WTC11 (cell line): ENCODE measurements at regions not wholly inside any gene's neighbourhood (a gene's known extent, or its start where the extent isn't known, plus 50 kb on each side); places are given as distances from the start of the nearest gene placed in this dataset.

Experiments used
- ATAC-seq: fragments of 200-7000 bp; cut with Tn5 transposase; 2 replicates; pipeline ENCODE4 v1.10.0; 2021; ENCODE audit warnings: mild to moderate bottlenecking, moderate library complexity
- CTCF ChIA-PET: fragments of 300-600 bp; sonication (Branson Sonifier 250); formaldehyde crosslinking; loops from one replicate; lab custom pipeline; 2021; ENCODE audit warnings: antibody characterized with exemption; lab: Charles Lee
- POLR2A ChIA-PET: fragments of 350-600 bp; sonication (Branson Sonifier 250); formaldehyde crosslinking; loops from one replicate; lab custom pipeline; 2021; ENCODE audit warnings: antibody characterized with exemption; lab: Charles Lee
- DNase-seq: peaks from one replicate; pipeline ENCODE4 v3.0.0; 2021; ENCODE audit warnings: low spot score
- H3K27ac Mint-ChIP-seq: 2 replicates; pipeline ENCODE4 v1.8.0; 2021; ENCODE audit warnings: mixed read lengths
- H3K27me3 Mint-ChIP-seq: 2 replicates; pipeline ENCODE4 v1.8.0; 2021; ENCODE audit warnings: low read depth, mild to moderate bottlenecking, moderate library complexity, mixed read lengths
- H3K36me3 Mint-ChIP-seq: 2 replicates; pipeline ENCODE4 v1.8.0; 2021; ENCODE audit warnings: mixed read lengths
- H3K4me1 Mint-ChIP-seq: 2 replicates; pipeline ENCODE4 v1.8.0; 2022; ENCODE audit warnings: mixed read lengths
- H3K4me3 Mint-ChIP-seq: 2 replicates; pipeline ENCODE4 v1.8.0; 2021; ENCODE audit warnings: mild to moderate bottlenecking, moderate library complexity, mixed read lengths
- H3K9me3 Mint-ChIP-seq: 2 replicates; pipeline ENCODE4 v1.8.0; 2021; ENCODE audit warnings: mixed read lengths
- AFF4 ChIP-seq: sonication (generic); formaldehyde crosslinking; IDR thresholded peaks from 2 replicates; pipeline ENCODE4 v1.8.1; 2023; ENCODE audit warnings: mild to moderate bottlenecking, missing genetic modification reagents, borderline replicate concordance
- ATF2 ChIP-seq: sonication (generic); formaldehyde crosslinking; IDR thresholded peaks from 2 replicates; pipeline ENCODE4 v1.8.1; 2022; ENCODE audit warnings: low read depth, missing genetic modification reagents, borderline replicate concordance
- ERG ChIP-seq: fragments of 250-450 bp; sonication (Bioruptor Pico); IDR thresholded peaks from 2 replicates; pipeline ENCODE4 v1.8.0; 2021; ENCODE audit warnings: mild to moderate bottlenecking
- ESRRA ChIP-seq: sonication (generic); formaldehyde crosslinking; IDR thresholded peaks from 2 replicates; pipeline ENCODE4 v1.8.1; 2022; ENCODE audit warnings: mild to moderate bottlenecking, missing genetic modification reagents, borderline replicate concordance
- ETV6 ChIP-seq: sonication (generic); formaldehyde crosslinking; IDR thresholded peaks from 2 replicates; pipeline ENCODE4 v1.8.1; 2022; ENCODE audit warnings: mild to moderate bottlenecking, missing genetic modification reagents
- JUN ChIP-seq: sonication (generic); formaldehyde crosslinking; IDR thresholded peaks from 2 replicates; pipeline ENCODE4 v1.8.0; 2023; ENCODE audit warnings: mild to moderate bottlenecking, missing genetic modification reagents
- KAT7 ChIP-seq: sonication (generic); formaldehyde crosslinking; IDR thresholded peaks from 2 replicates; pipeline ENCODE4 v1.8.1; 2023; ENCODE audit warnings: missing genetic modification reagents, mild to moderate bottlenecking, borderline replicate concordance
- NFE2L1 ChIP-seq: sonication (generic); formaldehyde crosslinking; IDR thresholded peaks from 2 replicates; pipeline ENCODE4 v1.8.1; 2023; ENCODE audit warnings: missing genetic modification reagents
- SMAD3 ChIP-seq: sonication (generic); formaldehyde crosslinking; IDR thresholded peaks from 2 replicates; pipeline ENCODE4 v1.8.0; 2022; ENCODE audit warnings: missing genetic modification reagents, mild to moderate bottlenecking, borderline replicate concordance
- SMAD4 ChIP-seq: sonication (generic); formaldehyde crosslinking; IDR thresholded peaks from 2 replicates; pipeline ENCODE4 v1.8.0; 2022; ENCODE audit warnings: mild to moderate bottlenecking, missing genetic modification reagents
- TEAD4 ChIP-seq: sonication (generic); formaldehyde crosslinking; IDR thresholded peaks from 2 replicates; pipeline ENCODE4 v1.8.0; 2022; ENCODE audit warnings: mild to moderate bottlenecking, missing genetic modification reagents
- TP53 ChIP-seq: sonication (generic); formaldehyde crosslinking; IDR thresholded peaks from 2 replicates; pipeline ENCODE4 v1.8.1; 2023; ENCODE audit warnings: mild to moderate bottlenecking, missing genetic modification reagents
- USF2 ChIP-seq: sonication (generic); formaldehyde crosslinking; IDR thresholded peaks from 2 replicates; pipeline ENCODE4 v1.8.1; 2023; ENCODE audit warnings: mild to moderate bottlenecking, missing genetic modification reagents, moderate library complexity
- ZNF121 ChIP-seq: sonication (generic); formaldehyde crosslinking; IDR thresholded peaks from 2 replicates; pipeline ENCODE4 v1.8.0; 2023; ENCODE audit warnings: missing genetic modification reagents
- ZNF138 ChIP-seq: sonication (generic); formaldehyde crosslinking; conservative IDR thresholded peaks from 2 replicates; pipeline ENCODE4 v1.8.1; 2022; ENCODE audit warnings: mild to moderate bottlenecking, moderate library complexity, missing genetic modification reagents
- ZNF232 ChIP-seq: sonication (generic); formaldehyde crosslinking; IDR thresholded peaks from 2 replicates; pipeline ENCODE4 v1.8.0; 2022; ENCODE audit warnings: mild to moderate bottlenecking, missing genetic modification reagents
- ZNF263 ChIP-seq: sonication (generic); formaldehyde crosslinking; IDR thresholded peaks from 2 replicates; pipeline ENCODE4 v1.8.1; 2022; ENCODE audit warnings: low read depth, mild to moderate bottlenecking, moderate library complexity, missing genetic modification reagents
- ZSCAN18 ChIP-seq: fragments of 250-450 bp; sonication (Bioruptor Pico); IDR thresholded peaks from 2 replicates; pipeline ENCODE4 v2.1.2; 2022; ENCODE audit warnings: mild to moderate bottlenecking, moderate library complexity
- TF ChIP-seq, protein P1 (sequence below): sonication (generic); formaldehyde crosslinking; IDR thresholded peaks from 2 replicates; pipeline ENCODE4 v1.8.1; 2023; ENCODE audit warnings: mild to moderate bottlenecking, missing genetic modification reagents
- TF ChIP-seq, protein P2 (sequence below): fragments of 200-600 bp; IDR thresholded peaks from 2 replicates; pipeline ENCODE4 v1.8.0; 2022; ENCODE audit warnings: antibody characterized with exemption

GRCh38 chr4:24650849-24651640 is 66.7 kb upstream of the DHX15 start:
- H3K4me1 Mint-ChIP-seq, result peaks cover 24% of the 10 kb centered on the region
- H3K27me3 Mint-ChIP-seq, result peaks cover 5% of the 10 kb centered on the region; the same call in 1 of the 2 replicates
- DNase-seq (no peak), ATAC-seq (no peak; the same call in 1 of the 2 replicates)
- ChIA-PET CTCF (interaction anchor here (0.7 to 1.4 kb wide), 6 partner anchors 11 to 381 kb away, joined by 3 to 4 read pairs (median 3); no protein-coding TSS in a partner anchor), POLR2A (no interaction called here)
- TF ChIP-seq, protein P1, sequence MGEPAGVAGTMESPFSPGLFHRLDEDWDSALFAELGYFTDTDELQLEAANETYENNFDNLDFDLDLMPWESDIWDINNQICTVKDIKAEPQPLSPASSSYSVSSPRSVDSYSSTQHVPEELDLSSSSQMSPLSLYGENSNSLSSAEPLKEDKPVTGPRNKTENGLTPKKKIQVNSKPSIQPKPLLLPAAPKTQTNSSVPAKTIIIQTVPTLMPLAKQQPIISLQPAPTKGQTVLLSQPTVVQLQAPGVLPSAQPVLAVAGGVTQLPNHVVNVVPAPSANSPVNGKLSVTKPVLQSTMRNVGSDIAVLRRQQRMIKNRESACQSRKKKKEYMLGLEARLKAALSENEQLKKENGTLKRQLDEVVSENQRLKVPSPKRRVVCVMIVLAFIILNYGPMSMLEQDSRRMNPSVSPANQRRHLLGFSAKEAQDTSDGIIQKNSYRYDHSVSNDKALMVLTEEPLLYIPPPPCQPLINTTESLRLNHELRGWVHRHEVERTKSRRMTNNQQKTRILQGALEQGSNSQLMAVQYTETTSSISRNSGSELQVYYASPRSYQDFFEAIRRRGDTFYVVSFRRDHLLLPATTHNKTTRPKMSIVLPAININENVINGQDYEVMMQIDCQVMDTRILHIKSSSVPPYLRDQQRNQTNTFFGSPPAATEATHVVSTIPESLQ (CRISPR knock-in tag), result no peak
- TF ChIP-seq NFE2L1 (CRISPR knock-in tag), result no peak
- no peak for TF ChIP-seq ZNF138
- TF ChIP-seq ERG (CRISPR knock-in tag), result no peak
- TF ChIP-seq SMAD3 (CRISPR knock-in tag), result no peak
- TF ChIP-seq TP53 (CRISPR knock-in tag), result no peak
- TF ChIP-seq ZSCAN18 (CRISPR knock-in tag), result no peak
- TF ChIP-seq JUN (CRISPR knock-in tag), result no peak
- TF ChIP-seq SMAD4 (CRISPR knock-in tag), result no peak
- TF ChIP-seq KAT7, result no peak
- TF ChIP-seq ZNF263 (CRISPR knock-in tag), result no peak
- TF ChIP-seq USF2 (CRISPR knock-in tag), result no peak
- TF ChIP-seq ZNF232 (CRISPR knock-in tag), result no peak
- TF ChIP-seq TEAD4 (CRISPR knock-in tag), result no peak
- no peak for TF ChIP-seq ETV6
- TF ChIP-seq, protein P2, sequence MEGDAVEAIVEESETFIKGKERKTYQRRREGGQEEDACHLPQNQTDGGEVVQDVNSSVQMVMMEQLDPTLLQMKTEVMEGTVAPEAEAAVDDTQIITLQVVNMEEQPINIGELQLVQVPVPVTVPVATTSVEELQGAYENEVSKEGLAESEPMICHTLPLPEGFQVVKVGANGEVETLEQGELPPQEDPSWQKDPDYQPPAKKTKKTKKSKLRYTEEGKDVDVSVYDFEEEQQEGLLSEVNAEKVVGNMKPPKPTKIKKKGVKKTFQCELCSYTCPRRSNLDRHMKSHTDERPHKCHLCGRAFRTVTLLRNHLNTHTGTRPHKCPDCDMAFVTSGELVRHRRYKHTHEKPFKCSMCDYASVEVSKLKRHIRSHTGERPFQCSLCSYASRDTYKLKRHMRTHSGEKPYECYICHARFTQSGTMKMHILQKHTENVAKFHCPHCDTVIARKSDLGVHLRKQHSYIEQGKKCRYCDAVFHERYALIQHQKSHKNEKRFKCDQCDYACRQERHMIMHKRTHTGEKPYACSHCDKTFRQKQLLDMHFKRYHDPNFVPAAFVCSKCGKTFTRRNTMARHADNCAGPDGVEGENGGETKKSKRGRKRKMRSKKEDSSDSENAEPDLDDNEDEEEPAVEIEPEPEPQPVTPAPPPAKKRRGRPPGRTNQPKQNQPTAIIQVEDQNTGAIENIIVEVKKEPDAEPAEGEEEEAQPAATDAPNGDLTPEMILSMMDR, result no peak
- TF ChIP-seq ESRRA, result no peak
- peaks cover 3% of the 10 kb centered on the region; the same call in 1 of the 2 replicates for H3K9me3 Mint-ChIP-seq
- no peak overlapping the region for H3K4me3 Mint-ChIP-seq
- no peaks in the 10 kb centered on the region for H3K36me3 Mint-ChIP-seq
- H3K27ac Mint-ChIP-seq, result no peak overlapping the region

- ATAC-seq, result no peak
- POLR2A ChIA-PET, result interaction anchor here (0.9 kb wide), 1 partner anchor 71 kb away, joined by 4 read pairs; the partner anchor contains the start of gene DHX15
- Mint-ChIP-seq H3K36me3 (no peaks in the 10 kb centered on the region), H3K27ac (no peak overlapping the region), H3K4me1 (peaks cover 50% of the 10 kb centered on the region), H3K9me3 (peaks cover 9% of the 10 kb centered on the region; the same call in 1 of the 2 replicates), H3K27me3 (peaks cover 5% of the 10 kb centered on the region; the same call in 1 of the 2 replicates), H3K4me3 (no peak overlapping the region)
- no peak for DNase-seq
- CTCF ChIA-PET, result interaction anchor here (0.5 to 1.0 kb wide), 3 partner anchors 10 to 144 kb away, joined by 3 read pairs; no protein-coding TSS in a partner anchor
- TF ChIP-seq AFF4 (CRISPR knock-in tag) (no peak), ATF2 (CRISPR knock-in tag) (no peak), TEAD4 (CRISPR knock-in tag) (no peak), ZNF121 (CRISPR knock-in tag) (no peak), ZSCAN18 (CRISPR knock-in tag) (no peak)
Observed at GRCh38 chr4:24655326-24655725, 71.0 kb upstream of the DHX15 start.
